CD4-positive, alpha-beta T cell (primary cell): ENCODE measurements at regions not wholly inside any gene's neighbourhood (a gene's known extent, or its start where the extent isn't known, plus 50 kb on each side); places are given as distances from the start of the nearest gene placed in this dataset.

Experiments used
- ATAC-seq: fragments of 200-7000 bp; cut with Tn5 transposase; one replicate; pipeline ENCODE4 v1.10.0; 2022; ENCODE audit warnings: mild to moderate bottlenecking; ENCODE audit not compliant: poor library complexity
- CTCF ChIA-PET: fragments of 350-600 bp; sonication (Branson Sonifier 250); formaldehyde crosslinking; loops from one replicate; lab custom pipeline; 2021; ENCODE audit warnings: antibody characterized with exemption, inconsistent platforms; lab: Charles Lee
- POLR2A ChIA-PET: fragments of 350-600 bp; sonication (Branson Sonifier 250); formaldehyde crosslinking; loops from one replicate; lab custom pipeline; 2021; ENCODE audit warnings: antibody characterized with exemption, inconsistent platforms; lab: Charles Lee
- DNase-seq, 14 experiments: peaks; one replicate each; pipeline ENCODE4 v3.0.0-alpha.2; 2013 to 2020; ENCODE audit warnings: mixed read lengths in 2 of 14
- H3K27ac ChIP-seq, 2 donors: one replicate each; pipeline versions ENCODE4 v1.5.1 to v1.7.0; 2013; ENCODE audit warnings: low read length in 2 of 2, low read depth in 1 of 2, mild to moderate bottlenecking in 1 of 2
- H3K27me3 ChIP-seq, 2 experiments: 1 replicate in 1 of 2; 2 replicates in 1 of 2; pipeline versions ENCODE4 v1.6.1 to v1.7.0; 2013; ENCODE audit warnings: low read length in 2 of 2, control low read depth in 1 of 2, mild to moderate bottlenecking in 1 of 2, moderate library complexity in 1 of 2; ENCODE audit not compliant: insufficient read depth in 2 of 2, control insufficient read depth in 1 of 2
- H3K36me3 ChIP-seq: one replicate; pipeline ENCODE4 v1.6.1; 2013; ENCODE audit warnings: low read length, control low read depth; ENCODE audit not compliant: insufficient read depth
- H3K4me1 ChIP-seq: one replicate; pipeline ENCODE4 v1.6.1; 2013; ENCODE audit warnings: low read length, control low read depth; ENCODE audit not compliant: insufficient read depth
- H3K4me3 ChIP-seq: one replicate; pipeline ENCODE4 v1.5.1; 2013; ENCODE audit warnings: mild to moderate bottlenecking, low read length, moderate library complexity
- H3K9me3 ChIP-seq, 2 experiments: 1 replicate in 1 of 2; 2 replicates in 1 of 2; pipeline versions ENCODE4 v1.6.1 to v1.7.0; 2013; ENCODE audit warnings: low read length in 2 of 2, mild to moderate bottlenecking in 2 of 2, control low read depth in 1 of 2, moderate library complexity in 1 of 2; ENCODE audit not compliant: control insufficient read depth in 1 of 2, insufficient read depth in 1 of 2
- H3K27ac Mint-ChIP-seq: one replicate; pipeline ENCODE4 v1.8.0; 2020; ENCODE audit warnings: mixed read lengths
- H3K27me3 Mint-ChIP-seq: one replicate; pipeline ENCODE4 v1.8.0; 2021; ENCODE audit warnings: mixed read lengths
- H3K36me3 Mint-ChIP-seq: one replicate; pipeline ENCODE4 v1.8.0; 2021; ENCODE audit warnings: low read depth, mixed read lengths
- H3K4me1 Mint-ChIP-seq: one replicate; pipeline ENCODE4 v1.8.0; 2021; ENCODE audit warnings: low read depth, mixed read lengths
- H3K4me3 Mint-ChIP-seq: one replicate; pipeline ENCODE4 v1.8.0; 2020; ENCODE audit warnings: mild to moderate bottlenecking, mixed read lengths
- H3K9me3 Mint-ChIP-seq: one replicate; pipeline ENCODE4 v1.8.0; 2020; ENCODE audit warnings: mixed read lengths
- intact Hi-C, 2 experiments: fragments of 100-400 bp; cut with DNase I in 1 of 2; cut with micrococcal nuclease in 1 of 2; formaldehyde crosslinking; loops; one replicate each; pipeline versions ENCODE4 v1.15.1 to v1.9.0; 2023 to 2025; cut with DNase I, micrococcal nuclease
- TF ChIP-seq, protein P1 (sequence below): fragments of 200-600 bp; IDR thresholded peaks from one replicate; pipeline ENCODE4 v1.8.0; 2022; ENCODE audit warnings: antibody characterized with exemption, mild to moderate bottlenecking

DNA sequence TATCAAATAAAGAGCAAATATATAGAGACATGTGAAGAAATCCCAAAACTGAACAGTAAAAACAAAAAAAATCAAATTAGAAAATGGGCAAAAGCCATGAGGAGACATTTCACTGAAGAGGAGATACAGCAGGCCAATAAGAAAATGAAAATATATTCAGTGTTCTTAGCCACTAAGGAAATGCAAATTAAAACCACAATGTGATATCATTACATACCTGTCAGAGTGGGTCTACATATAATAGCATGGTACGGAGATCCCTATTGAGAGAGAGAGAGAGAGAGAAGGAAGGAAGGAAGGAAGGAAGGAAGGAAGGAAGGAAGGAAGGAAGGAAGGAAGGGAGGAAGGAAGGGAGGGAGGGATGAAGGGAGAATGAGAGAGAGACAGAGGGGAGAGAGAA lies 707.0 kb upstream of the ACTRT1 start:
- no peaks in the 10 kb centered on the region for H3K27me3 ChIP-seq
- DNase-seq (no peak), ATAC-seq (no peak)
- Mint-ChIP-seq H3K4me1 (no peaks in the 10 kb centered on the region), H3K9me3 (no peaks in the 10 kb centered on the region), H3K27me3 (no peaks in the 10 kb centered on the region), H3K27ac (no peak overlapping the region), H3K4me3 (no peak overlapping the region), H3K36me3 (no peaks in the 10 kb centered on the region)
- no peaks in the 10 kb centered on the region for H3K4me1 ChIP-seq
- no peak overlapping the region for H3K4me3 ChIP-seq
- H3K36me3 ChIP-seq = no peaks in the 10 kb centered on the region
- POLR2A ChIA-PET = no interaction called here
- intact Hi-C loops = no loop called here
- TF ChIP-seq, protein P1, sequence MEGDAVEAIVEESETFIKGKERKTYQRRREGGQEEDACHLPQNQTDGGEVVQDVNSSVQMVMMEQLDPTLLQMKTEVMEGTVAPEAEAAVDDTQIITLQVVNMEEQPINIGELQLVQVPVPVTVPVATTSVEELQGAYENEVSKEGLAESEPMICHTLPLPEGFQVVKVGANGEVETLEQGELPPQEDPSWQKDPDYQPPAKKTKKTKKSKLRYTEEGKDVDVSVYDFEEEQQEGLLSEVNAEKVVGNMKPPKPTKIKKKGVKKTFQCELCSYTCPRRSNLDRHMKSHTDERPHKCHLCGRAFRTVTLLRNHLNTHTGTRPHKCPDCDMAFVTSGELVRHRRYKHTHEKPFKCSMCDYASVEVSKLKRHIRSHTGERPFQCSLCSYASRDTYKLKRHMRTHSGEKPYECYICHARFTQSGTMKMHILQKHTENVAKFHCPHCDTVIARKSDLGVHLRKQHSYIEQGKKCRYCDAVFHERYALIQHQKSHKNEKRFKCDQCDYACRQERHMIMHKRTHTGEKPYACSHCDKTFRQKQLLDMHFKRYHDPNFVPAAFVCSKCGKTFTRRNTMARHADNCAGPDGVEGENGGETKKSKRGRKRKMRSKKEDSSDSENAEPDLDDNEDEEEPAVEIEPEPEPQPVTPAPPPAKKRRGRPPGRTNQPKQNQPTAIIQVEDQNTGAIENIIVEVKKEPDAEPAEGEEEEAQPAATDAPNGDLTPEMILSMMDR = no peak
- no peaks in the 10 kb centered on the region for H3K9me3 ChIP-seq
- H3K27ac ChIP-seq = no peak overlapping the region
- CTCF ChIA-PET = no interaction called here

DNA sequence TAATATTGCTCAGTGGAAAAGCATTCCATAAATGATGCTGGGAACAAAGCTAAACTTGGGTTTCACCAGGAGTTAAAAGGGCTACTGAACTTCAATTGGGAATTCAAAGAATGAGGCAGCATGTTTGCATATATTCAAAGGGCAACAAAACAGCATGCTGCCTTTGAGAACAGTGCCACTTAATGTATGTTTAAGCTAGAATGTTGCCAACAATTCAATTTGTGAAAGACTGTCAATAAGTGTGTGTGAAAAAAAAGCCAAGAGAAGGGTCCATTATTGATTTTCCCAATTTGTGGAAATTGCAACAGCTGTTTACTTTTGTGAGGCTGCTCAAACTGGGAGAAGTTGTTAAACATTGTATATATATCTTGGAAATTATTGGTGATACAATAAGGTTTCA lies 701.9 kb upstream of the ACTRT1 start:
- TF ChIP-seq, protein P1 = no peak
- H3K4me3 Mint-ChIP-seq = no peak overlapping the region
- no peaks in the 10 kb centered on the region for H3K27me3 Mint-ChIP-seq
- H3K36me3 Mint-ChIP-seq = no peaks in the 10 kb centered on the region
- Histone ChIP-seq H3K9me3 (no peaks in the 10 kb centered on the region), H3K36me3 (no peaks in the 10 kb centered on the region), H3K4me1 (no peaks in the 10 kb centered on the region), H3K27me3 (no peaks in the 10 kb centered on the region), H3K4me3 (no peak overlapping the region), H3K27ac (no peak overlapping the region)
- intact Hi-C loops = no loop called here
- no peaks in the 10 kb centered on the region for H3K4me1 Mint-ChIP-seq
- no peak overlapping the region for H3K27ac Mint-ChIP-seq
- ChIA-PET POLR2A (no interaction called here), CTCF (no interaction called here)
- ATAC-seq (no peak), DNase-seq (no peak)
- no peaks in the 10 kb centered on the region for H3K9me3 Mint-ChIP-seq

DNA sequence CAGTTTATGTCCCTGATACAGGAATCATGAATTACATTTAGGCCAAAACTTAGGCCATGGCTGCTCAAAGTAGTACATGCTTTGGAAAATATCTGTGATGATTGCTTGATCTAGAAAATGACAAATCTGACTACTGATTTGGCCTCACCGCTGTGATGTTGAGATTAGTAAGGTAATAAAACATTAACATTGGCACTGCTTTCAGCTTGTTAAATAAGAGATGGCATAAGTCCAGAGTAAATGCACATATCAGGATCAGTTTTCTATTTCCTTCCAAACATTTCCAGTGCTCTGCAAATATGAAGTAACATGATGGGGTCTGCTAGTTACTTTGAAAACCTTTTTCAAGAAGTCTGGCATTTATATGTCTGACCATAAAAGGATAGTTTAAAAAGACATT lies 687.3 kb upstream of the ACTRT1 start:
- intact Hi-C loops = no loop called here
- H3K4me3 Mint-ChIP-seq = no peak overlapping the region
- Histone ChIP-seq H3K36me3 (no peaks in the 10 kb centered on the region), H3K27ac (no peak overlapping the region), H3K4me3 (no peak overlapping the region), H3K27me3 (no peaks in the 10 kb centered on the region), H3K9me3 (no peaks in the 10 kb centered on the region), H3K4me1 (no peaks in the 10 kb centered on the region)
- H3K9me3 Mint-ChIP-seq = no peaks in the 10 kb centered on the region
- H3K4me1 Mint-ChIP-seq = no peaks in the 10 kb centered on the region
- H3K27ac Mint-ChIP-seq = no peak overlapping the region
- no peak for DNase-seq
- ATAC-seq = no peak
- CTCF ChIA-PET = no interaction called here
- POLR2A ChIA-PET = no interaction called here
- no peaks in the 10 kb centered on the region for H3K36me3 Mint-ChIP-seq
- TF ChIP-seq, protein P1 = no peak
- no peaks in the 10 kb centered on the region for H3K27me3 Mint-ChIP-seq
